Heart left ventricle (tissue), 13 donors: ENCODE measurements at regions not wholly inside any gene's neighbourhood (a gene's known extent, or its start where the extent isn't known, plus 50 kb on each side); places are given as distances from the start of the nearest gene placed in this dataset.
"Not testable (repeated sequence)": the region's sequence is repeated elsewhere in the genome, so short reads cannot be mapped to it uniquely, and the experiment has no call there.

Source experiments
- POLR2A ChIP-seq, 2 donors: fragments of 450-650 bp; IDR thresholded peaks; one replicate each; pipeline ENCODE4 v1.6.1; 2017; ENCODE audit warnings: antibody characterized with exemption in 2 of 2, mild to moderate bottlenecking in 2 of 2, moderate library complexity in 2 of 2
- TF ChIP-seq, protein P1 (sequence below), 12 donors: fragments of 200-600 bp; sonication (generic) in 4 of 12; IDR thresholded peaks; one replicate each; pipeline versions ENCODE4 v1.5.0 to v1.8.0; 2018 to 2022; ENCODE audit warnings: antibody characterized with exemption in 12 of 12, mild to moderate bottlenecking in 5 of 12
- donor health status: ischemic (EF 13 %, LVEDD 7.1; RV severe dilation, severe dysfunction).
- donor health status: DM: no; HTN: yes; CAD: no.
- donor health status: DM: no; HTN: no; CAD: no.
- donor health status: ischemic (EF 25% LVEDD 6.9; RV normal size, moderate dysfunction).
- donor health status: ischemic (EF 25% LVEDD 5.7; RV mildly dilated, moderate dysfunction).
- donor health status: ischemic (EF 35%, LVEDD 5.7; RV mildly dilated, moderate dysfunction).
- donor health status: nonischemic (EF 11% LVEDD 7.7; RV severe dilation, severe dysfunction).
- donor health status: DM: yes; HTN: yes; CAD: no.
- donor health status: PGD.
- donor health status: ischemic (EF 29% LVEDD 5.4; RV normal size, mild dysfunction).
- donor health status: nonischemic (EF 23%, LVEDD 6.1; RV moderate dilation, normal function).

- TF ChIP-seq, protein P1, sequence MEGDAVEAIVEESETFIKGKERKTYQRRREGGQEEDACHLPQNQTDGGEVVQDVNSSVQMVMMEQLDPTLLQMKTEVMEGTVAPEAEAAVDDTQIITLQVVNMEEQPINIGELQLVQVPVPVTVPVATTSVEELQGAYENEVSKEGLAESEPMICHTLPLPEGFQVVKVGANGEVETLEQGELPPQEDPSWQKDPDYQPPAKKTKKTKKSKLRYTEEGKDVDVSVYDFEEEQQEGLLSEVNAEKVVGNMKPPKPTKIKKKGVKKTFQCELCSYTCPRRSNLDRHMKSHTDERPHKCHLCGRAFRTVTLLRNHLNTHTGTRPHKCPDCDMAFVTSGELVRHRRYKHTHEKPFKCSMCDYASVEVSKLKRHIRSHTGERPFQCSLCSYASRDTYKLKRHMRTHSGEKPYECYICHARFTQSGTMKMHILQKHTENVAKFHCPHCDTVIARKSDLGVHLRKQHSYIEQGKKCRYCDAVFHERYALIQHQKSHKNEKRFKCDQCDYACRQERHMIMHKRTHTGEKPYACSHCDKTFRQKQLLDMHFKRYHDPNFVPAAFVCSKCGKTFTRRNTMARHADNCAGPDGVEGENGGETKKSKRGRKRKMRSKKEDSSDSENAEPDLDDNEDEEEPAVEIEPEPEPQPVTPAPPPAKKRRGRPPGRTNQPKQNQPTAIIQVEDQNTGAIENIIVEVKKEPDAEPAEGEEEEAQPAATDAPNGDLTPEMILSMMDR (IDR thresholded peaks at IDR 0.05), result not testable (repeated sequence)
- not testable (repeated sequence) for TF ChIP-seq POLR2A (IDR thresholded peaks at IDR 0.05)
Measured at GRCh38 chr20:29409160-29409689, 1848.2 kb upstream of the DEFB115 start.
